HG03469 (cell line): ENCODE measurements at regions not wholly inside any gene's neighbourhood (a gene's known extent, or its start where the extent isn't known, plus 50 kb on each side); places are given as distances from the start of the nearest gene placed in this dataset.

Experiments used
- ATAC-seq: cut with Tn5 transposase; IDR thresholded peaks from one replicate; pipeline ENCODE4 v1.9.1; 2021; ENCODE audit warnings: mild to moderate bottlenecking, moderate library complexity, moderate number of reproducible peaks; ENCODE audit not compliant: unreplicated experiment

DNA sequence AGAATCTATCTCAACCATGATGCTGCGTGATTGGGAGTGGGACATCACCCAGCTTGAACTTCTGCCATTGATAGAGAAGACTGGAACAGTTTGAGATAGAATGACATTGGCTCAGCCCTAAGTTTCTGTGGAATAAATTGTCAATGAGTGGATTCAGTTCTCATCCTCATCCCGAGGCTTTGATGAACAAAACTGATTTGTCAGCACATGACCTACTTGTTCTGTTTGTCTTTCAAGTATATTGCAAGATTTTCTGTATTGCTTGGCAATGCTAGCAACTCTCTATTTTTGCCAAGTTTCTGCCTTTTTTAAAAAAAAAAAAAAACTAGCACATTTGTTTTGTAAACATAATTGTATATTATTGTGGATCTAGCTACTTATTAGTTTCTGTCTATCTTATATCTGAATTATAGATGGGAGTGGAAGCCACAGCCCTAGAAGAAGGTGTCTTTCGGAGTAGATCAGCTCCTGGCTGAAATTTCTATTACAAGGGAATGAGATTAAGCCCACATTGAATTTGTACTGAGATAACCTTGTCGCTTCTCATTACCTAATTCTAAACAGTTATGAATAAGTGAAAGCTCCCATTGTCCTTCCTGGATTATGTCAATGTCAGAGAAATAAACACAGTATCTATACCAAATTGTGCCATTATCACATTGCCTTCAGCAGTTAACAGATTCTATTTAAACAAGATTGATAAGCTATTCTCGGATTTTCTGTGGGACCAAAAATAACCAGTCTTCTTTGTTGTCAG, 166.1 kb downstream of the TNFSF13B start:
- no peak for ATAC-seq

GRCh38 chr13:108437496-108437895, 168.0 kb downstream of the TNFSF13B start:
- no peak for ATAC-seq

- ATAC-seq, result no peak
These were observed 170.0 kb downstream of the TNFSF13B start for GRCh38 chr13:108439556-108439955.

DNA sequence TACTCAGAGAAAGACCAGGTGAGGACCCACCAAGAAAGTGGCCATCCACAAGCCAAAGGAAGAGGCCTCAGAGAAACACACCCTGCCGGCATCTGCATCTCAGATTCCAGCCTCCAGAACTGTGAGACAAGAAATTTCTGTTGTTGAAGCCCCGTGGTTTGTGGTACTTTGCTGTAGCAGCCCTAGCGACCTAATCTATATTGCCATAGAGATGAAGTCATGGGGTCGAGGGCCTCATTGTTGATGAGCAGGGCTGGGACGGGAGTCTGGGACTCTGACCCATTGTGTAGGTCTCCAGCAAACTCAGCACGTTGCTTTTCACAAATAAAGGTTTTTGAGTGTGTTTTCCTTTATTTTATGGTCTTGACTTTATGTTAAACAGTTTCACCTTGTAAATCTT, 174.9 kb downstream of the TNFSF13B start:
- no peak for ATAC-seq

- ATAC-seq, result no peak
These were observed 179.4 kb downstream of the TNFSF13B start for GRCh38 chr13:108448891-108449290.

DNA sequence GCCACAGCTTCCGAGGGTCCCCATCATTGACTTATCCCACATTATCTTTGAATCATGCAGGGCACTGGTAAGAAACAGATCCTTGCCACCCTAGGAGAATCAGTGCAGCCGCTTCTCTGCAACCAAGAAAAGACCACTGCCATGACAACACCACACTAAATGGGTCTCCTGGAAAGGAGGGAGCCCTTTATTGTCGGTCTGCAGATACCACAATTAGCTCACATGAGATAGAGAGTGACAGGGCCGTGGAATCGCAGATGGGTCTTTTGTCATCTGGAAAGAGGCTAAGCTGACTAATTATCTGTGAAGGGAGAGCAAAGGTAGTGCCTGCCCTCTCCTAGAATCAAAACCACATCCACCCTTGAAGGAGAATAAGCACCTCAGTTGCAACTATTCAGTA, 178.3 kb upstream of the MYO16 start:
- ATAC-seq, result no peak

- no peak for ATAC-seq
These were observed 174.1 kb upstream of the MYO16 start for GRCh38 chr13:108455320-108455719.

DNA sequence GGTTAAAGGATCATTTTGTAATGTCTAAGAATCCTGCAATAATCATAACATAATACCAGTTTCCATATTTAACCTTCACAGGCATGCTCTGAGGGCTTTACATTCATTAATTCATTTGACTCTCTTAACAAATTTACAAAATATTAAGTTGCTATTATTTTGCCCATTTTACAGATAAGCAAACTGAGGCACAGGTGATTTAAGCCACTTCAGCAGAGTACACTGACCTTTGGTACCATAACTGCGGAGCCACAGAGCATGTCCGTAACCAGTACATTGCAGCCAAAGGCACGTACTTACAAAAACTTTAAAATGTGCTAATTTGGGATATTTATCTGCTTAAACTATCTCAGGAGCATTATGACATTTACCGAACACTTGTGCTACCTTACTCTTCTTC, 169.4 kb upstream of the MYO16 start:
- ATAC-seq, result no peak

DNA sequence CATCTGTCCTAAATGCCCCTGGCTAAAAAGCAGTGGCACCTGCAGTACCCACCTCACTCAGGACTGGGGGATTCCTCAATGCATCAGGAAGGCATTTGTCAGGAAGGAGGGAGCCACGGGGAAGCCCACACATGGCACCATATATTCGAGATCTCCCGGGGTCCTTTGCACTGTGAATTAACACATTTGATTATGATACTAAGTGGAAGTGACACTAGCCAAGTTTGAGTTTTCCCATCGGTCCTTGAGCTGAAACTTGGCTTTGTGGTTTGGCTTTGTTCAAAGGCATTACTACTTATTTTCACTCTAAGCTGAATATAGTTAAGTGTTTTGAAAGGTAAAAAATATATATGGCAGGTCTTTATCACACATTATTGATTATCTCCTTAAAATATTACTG, 168.7 kb upstream of the MYO16 start:
- no peak for ATAC-seq

DNA sequence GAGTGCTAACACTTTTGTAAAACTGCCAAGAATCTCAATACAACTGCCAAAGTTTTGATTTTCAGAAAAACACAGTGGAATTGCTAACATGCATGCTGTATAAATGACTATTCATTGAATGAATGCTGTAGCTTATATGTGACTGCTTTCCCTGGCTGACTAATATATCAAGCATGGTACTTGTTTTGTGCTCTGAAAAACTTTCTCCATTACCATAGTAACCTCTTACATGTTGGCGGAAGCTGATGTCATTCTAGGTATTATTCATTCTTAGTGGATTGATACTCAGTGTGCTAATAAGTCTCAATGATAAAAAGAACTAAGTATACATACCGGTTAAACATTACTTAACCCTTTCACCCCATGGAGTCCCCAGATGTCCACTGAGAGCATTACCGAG, 166.1 kb upstream of the MYO16 start:
- no peak for ATAC-seq

DNA sequence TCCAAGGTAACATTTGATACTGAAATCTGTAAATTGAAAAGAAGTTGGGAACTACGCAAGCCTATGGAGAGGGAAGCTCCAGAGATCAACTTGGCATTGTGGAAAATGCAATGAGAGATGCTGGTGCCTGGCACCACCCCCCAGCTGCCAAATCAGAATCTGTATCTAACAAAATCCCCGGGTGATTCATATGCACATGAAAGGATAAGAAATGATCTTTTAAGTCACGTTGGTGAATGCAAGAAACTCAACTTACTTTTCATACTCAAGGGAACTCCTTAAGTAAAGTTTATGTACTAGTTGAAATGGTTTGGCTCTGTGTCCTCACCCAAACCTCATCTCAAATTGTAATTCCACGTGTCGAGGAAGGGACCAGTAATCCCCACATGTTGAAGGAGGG, 158.5 kb upstream of the MYO16 start:
- no peak for ATAC-seq

GRCh38 chr13:108475181-108475580, 154.2 kb upstream of the MYO16 start:
- ATAC-seq, result no peak

- ATAC-seq, result no peak
These were observed 152.0 kb upstream of the MYO16 start for GRCh38 chr13:108477376-108477775.

DNA sequence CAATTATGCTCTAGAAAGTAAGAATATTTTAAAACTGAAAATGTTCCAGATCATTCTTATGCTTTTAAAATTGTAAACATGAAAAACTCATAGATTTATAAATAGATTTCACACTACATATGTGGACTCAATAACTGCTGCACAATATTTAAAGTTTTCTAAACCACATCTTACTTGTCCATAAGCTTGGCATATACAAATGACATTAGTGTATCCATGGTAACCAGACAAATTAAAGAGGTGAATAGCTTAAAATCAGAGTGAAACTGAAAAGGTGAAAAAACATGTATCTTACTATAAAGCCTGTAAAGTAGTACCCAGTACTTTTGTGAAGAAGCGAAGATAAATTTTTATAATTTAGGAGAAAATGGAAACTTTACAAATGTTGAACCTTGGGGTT, 151.2 kb upstream of the MYO16 start:
- no peak for ATAC-seq

DNA sequence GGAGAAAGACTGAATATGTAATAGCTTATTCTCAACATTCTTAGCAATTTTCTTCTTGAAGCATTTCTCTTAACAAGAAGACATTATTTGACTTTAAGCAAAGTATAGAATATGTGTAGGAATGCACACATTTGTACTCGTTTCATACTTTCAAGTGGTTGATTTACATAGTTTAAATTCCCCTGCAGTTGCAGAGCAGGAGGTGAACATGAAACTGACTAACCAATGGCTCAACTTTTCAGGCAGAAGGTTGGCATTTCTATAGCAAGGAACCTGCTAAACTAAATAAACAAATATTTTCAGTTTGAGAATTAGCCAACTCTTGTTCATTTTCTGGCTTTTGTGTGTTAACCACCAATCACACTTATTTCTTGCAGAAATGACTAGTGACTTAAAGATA, 145.4 kb upstream of the MYO16 start:
- ATAC-seq, result no peak

- no peak for ATAC-seq
These were observed 143.3 kb upstream of the MYO16 start for GRCh38 chr13:108486096-108486495.

DNA sequence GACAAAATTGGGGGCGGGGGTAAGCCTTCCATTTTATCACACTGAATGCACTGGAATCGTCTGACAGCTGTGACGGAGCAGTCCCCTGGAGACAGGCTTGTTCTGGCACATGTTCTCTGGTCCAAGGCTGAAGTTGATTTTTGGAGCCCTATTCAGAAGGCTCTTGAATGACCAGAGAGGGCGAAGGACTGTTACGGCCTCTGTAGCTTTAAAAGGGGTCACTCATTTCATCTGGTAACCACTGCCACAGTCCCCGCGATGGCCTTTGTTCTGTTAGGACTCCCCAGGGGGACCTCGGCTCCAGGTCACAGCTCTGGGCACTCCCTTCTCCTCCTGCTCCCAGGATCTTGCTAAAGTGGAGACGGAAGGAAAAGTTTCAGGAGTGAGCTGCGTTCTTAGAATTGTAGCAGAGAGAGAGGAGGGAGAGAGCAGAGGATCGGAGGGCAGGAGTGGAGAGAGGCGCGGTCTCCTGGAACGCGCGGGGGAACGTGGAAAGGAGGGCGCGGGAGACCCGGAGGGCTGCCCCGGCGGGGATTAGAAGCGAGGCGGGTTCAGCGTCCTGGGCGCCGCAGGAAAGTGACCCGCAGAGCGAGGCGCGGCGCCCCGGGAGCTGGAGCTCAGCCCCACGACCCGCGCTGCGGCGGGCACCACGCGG, 134.3 kb upstream of the MYO16 start:
- no peak for ATAC-seq

DNA sequence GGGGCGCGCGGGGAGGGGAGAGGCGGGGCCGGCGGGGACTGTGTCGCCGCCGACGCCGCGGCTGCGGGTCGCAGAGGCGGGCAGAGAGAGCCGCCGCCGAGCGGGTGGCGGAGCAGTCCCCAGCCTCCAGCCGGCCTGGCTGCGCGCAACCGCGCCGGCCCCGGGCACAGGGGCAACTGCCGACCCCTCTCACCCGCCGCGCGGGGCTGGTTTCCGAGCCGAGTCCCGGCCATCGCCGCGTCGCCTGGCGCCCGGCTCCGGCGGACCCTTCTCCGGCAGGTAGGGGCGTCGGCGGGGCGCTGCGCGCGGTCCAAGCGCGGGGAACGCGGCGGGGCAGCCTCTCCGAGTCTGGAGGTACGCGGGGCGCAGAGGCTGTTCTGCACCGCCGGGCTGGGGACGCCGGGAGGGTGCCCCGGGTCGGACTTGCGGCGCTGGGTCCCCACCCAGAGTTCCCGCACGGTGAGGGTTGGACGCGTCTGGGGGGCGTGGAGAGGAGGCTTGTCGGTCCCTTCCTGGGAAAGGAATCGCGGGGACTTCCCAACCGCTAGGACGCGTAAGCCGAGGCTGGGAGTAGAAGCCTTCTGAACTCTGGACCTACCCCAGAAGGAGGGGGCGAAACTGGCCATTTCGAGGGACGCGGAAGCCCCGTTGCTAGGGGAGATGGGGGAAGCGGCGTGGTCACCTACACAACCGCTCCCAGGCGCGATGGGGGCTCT, 133.6 kb upstream of the MYO16 start:
- no peak for ATAC-seq

DNA sequence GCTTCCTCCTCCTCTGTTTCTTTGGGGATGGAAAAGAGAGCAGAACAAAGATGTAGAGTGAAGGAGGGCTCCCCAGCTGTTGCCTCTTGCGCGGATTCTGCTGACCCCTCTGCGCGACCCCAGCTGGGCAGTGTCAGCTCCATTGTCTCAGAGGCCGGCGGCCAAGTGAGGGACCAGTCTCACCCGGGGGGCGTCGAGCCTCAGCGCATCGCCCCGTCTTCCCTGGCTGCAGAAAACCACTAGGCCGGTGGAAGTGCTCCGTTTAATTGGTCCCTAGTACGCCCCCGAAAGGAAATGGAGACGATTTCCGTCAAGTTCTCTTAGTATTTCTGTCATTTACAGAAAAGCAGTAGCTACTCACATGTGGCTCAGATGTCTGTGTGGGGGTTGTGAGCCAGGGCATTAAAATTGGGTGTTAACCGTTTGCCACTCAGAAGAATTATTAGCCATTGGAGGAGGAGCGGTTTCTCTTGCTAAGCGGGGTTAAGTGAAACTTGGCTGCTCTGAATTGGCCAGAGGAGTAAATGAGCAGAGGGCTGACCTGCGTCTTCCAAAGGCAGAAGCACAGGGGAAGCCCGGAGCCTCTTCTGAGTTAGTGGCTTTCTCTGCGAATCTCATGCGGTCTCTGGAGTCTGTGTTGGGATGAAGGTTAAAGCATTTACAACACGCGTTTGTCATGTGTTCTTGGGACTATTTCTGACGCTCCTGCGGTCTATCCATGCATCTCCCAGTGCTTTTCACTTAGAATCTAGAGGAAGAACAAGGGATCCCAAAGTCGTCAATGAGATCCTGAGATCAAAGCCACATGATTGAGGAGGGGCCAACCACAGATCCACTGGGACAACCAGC, 132.8 kb upstream of the MYO16 start:
- no peak for ATAC-seq

DNA sequence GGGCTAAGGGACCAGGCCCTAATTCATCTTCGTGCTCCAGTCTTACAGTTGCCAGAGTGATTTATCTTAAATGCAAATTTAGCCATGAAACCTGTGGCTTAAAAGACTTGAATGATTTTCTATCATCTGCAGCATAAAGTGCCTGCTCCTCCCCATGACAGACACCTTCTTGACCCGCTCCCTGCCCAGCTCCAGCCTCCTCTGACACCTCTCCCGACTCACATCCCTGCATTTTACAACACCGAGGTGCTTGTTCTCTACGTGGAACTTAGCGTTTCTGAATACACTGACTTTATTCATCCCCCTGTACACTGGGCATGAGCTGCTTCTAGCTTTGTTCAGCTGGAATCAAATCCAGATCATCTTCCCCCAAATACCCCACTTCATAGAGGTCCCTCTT, 128.7 kb upstream of the MYO16 start:
- ATAC-seq, result no peak

- ATAC-seq, result no peak
These were observed 121.1 kb upstream of the MYO16 start for GRCh38 chr13:108508263-108508662.
